Right lobe of liver (tissue), 4 donors: ENCODE measurements at regions not wholly inside any gene's neighbourhood (a gene's known extent, or its start where the extent isn't known, plus 50 kb on each side); places are given as distances from the start of the nearest gene placed in this dataset.

ENCODE experiments used
- CTCF ChIP-seq, 4 donors: fragments of 200-600 bp in 3 of 4; fragments of 450-650 bp in 1 of 4; IDR thresholded peaks; one replicate each; pipeline versions ENCODE4 v1.5.1 to v1.8.0; 2016 to 2022; ENCODE audit warnings: antibody characterized with exemption in 4 of 4, mild to moderate bottlenecking in 2 of 4
- POLR2A ChIP-seq: fragments of 450-650 bp; IDR thresholded peaks from one replicate; pipeline ENCODE4 v1.6.1; 2017; ENCODE audit warnings: antibody characterized with exemption, mild to moderate bottlenecking
- donor health status: DM: no; HTN: no; CAD: no.
- donor health status: DM: no; HTN: no; CAD: no.
- donor health status: DM: no; HTN: yes; CAD: no.

DNA sequence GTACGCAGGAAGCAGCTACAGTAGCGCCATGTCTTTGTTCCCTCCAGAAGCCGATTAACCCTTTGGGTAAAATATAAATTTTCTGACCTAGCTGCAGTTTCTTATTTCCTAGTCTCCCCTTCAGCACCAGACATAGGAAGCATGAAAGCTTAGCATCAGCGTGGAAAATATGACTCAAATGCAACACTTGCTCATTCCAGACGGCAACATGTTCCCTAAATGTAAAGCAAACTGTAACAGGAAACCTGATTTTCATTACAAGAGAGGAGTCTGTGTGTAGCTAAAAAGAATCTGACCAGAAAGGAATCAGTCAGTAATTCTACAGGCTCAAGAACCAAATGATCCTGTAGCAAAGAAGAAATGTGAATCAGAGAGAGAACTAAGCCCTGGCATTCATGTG is 219.2 kb downstream of the C7orf25 start:
- TF ChIP-seq CTCF (IDR thresholded peaks at IDR 0.05) (no peak), POLR2A (no peak)
